HG03520 (cell line): ENCODE measurements at regions not wholly inside any gene's neighbourhood (a gene's known extent, or its start where the extent isn't known, plus 50 kb on each side); places are given as distances from the start of the nearest gene placed in this dataset.
"Not testable (repeated sequence)": the region's sequence is repeated elsewhere in the genome, so short reads cannot be mapped to it uniquely, and the experiment has no call there.

Experiments
- ATAC-seq: cut with Tn5 transposase; IDR thresholded peaks from one replicate; pipeline ENCODE4 v1.9.1; 2021; ENCODE audit warnings: mild to moderate bottlenecking, moderate library complexity; ENCODE audit not compliant: unreplicated experiment

DNA sequence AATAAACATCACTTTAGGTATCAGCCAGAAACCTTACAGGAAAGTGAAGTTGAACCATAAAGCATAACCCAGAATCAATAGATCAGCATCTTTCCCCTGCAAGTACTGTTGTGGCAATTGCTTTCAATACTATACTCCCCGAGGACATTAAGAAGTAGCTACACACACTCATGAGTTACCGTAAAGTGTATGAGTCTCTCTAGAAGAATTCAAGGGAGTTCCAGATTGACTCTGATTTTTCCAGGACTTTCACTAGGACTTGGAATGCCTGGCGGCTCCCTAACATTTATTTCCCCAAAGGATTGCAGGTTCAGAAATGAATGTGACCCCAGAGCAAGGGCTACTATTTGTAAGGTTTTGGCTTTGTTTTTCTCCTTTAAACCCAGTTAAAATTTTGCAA lies 465.4 kb upstream of the MDGA2 start:
- no peak for ATAC-seq

DNA sequence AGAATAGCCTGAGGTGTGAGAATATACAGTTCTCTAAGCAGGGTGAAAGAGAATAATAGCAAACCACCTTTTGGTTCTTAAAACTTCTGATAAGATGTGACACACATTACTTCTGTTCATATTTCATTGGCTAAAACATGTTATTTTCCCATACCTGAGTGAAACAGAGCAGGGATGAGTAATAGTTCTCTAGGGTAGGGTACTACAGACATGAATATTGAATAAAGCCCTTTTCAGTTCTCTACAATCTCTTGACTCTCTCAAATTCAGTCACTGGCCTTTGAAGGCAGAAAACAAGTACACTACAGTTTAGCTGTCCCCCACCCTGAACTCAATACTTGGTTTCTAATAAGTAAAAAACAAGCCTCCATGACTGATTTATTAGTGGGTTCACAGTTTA lies 454.1 kb upstream of the MDGA2 start:
- no peak for ATAC-seq

DNA sequence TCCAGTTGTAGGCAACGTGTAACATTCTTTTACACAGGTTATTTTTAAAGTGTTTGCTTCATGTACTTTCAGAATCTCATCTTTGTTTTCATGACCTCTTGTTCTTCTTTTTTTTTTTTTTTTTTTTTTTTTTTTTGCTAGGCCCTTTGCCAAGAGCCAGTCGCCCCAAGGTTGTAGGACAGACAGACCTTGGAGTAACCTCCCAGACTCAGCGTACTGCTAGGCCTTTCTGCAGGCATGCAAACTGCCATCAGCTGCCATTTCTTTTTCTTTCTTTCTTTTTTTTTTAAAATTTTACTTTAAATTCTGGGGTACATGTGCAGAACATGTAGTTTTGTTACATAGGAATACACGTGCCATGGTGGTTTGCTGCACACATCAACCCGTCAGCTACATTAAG lies 452.3 kb upstream of the MDGA2 start:
- ATAC-seq, result no peak

DNA sequence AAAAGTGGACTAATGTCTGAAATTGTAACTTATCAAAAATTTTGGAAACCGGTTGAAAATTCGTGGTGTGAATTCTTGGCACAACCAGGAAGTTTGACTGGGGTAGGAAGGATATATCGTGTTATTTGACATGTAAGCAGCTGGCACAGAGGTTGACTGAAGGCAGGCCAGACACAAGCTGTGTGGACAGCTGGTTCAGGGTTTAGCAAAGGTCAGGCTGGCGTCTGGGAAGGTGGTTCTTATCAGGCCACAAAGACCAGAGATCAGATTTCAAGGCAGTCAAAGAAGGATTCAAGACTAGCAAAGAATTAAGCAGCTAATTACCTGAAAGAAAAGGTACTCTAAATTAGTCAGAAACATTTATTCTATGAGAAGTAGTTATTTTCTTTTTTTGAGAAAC lies 450.2 kb upstream of the MDGA2 start:
- ATAC-seq, result no peak

DNA sequence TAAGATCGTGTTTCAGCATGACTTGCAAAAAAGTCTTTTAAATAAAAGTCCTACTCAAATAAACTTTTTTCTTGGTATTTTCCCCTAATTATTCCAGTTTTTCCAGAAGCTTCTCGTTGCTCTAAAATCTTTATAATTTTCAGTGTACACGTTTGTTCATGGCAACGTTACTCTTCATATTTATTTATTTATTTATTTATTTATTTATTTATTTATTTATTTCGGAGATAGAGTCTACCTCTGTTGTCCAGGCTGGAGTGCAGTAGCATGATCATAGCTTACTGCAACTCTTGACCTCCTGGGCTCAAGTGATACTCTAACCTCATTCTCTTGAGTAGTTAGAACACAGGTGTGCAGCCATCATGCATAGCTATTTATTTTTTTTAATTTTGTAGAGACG lies 438.3 kb upstream of the MDGA2 start:
- no peak for ATAC-seq

DNA sequence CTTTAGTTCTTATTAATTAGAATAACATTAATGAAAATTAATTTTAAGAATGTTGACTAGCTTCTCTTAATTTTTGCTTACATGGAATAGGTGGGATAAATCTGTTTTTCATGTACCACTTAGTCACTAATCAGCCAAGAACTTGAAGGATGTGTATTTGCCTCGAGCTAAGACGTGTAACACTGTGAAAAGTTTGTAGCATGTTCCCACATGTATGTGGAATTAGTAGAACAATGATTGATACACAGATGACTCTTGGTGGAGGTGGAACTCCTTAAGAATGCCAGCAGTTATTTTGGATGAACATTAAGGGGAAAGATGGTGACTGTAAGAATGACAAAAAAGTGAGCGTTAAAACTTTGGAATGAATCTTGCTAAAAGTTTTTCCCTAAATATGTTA lies 435.7 kb upstream of the MDGA2 start:
- no peak for ATAC-seq

DNA sequence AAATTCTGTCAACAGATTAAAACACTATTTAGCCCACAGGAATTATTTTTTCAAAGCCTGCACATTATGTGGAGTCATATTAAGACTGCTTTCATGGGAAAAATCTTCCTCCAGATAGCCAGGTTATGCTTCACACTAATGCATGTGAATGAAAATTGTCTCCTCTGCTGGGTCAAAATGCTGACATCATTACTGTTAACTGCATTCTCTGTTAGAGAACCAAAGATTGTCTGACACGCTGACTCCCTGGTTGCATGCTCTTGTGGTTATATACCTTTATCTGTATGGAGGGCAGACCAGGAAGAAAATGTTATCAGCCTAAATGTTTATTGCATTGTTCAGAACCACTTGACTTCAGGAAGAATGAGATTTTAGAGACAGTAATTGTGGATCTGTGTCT lies 432.2 kb upstream of the MDGA2 start:
- ATAC-seq, result no peak

DNA sequence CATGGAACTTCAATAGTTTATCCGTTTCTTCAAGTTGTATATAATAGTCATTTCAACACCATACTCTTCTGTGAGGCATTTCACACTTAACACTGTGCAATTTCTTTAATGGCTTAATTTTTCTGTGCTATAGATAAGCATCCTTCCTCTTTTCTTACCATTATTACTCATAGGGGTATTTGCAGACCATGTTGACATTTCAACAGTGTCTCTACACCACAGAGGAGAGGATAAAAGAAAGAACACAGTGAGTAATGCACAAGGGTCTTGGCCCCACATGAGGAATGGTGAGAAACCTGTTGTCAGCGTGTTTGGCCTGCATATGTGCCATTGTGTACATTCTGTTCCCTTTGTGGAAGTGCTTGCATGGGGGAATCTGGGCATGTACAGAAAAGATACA lies 421.5 kb upstream of the MDGA2 start:
- no peak for ATAC-seq

DNA sequence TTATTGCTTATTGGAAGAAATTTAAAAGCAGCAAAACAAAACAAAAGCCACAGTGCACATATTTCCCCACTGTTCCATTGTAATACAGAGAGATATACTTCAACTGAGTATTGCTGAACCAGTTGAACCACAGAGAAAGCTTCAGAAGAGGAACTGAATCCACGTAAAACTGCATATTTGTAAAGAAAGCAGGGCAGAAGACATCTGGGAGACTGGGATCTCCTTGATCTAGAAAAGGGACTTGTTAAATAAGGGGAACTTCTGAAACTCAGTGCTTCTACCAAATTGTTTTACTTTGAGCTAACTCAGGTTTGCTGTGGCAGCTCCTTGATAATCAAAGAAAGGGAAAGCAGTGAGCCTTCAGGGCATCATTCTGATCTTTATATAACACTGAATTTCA lies 411.1 kb upstream of the MDGA2 start:
- no peak for ATAC-seq

DNA sequence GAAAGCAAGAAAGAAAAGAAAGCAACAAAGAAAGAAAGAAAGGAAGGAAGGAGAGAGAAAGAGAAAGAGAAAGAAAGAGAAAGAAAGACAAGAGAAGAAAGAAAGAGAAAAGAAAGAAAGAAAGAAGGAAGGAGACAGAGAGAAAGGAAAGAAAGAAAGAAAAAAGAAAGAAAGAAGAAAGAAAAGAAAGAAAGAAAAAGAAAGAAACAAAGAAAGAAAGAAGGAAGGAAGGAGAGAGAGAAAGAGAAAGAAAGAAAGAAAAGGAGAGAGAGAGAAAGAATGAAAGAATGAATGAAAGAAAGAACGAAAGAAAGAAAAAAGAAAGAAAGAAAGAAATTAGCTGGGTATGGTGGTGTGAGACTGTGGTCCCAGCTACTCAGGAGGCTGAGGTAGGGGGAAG lies 400.1 kb upstream of the MDGA2 start:
- no peak for ATAC-seq

DNA sequence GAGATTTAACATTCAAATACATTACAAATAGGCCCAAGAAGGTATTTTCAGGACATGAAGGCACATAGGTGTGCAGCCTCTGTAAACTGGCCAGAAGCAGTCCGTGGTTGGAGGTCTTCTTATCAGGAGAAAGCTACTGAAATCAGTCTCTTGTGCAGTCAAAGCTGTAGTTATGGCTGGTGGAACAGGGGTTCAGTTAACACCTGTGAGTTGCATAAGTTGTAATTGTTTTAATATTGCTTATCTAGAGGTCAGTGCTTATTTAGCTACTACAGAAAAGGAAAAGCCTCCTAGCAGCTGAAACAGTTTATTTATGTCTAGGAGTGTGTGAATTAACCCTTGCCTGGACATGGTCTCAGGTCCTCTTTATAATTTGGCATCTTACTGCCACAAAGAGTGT lies 377.6 kb upstream of the MDGA2 start:
- ATAC-seq, result no peak

DNA sequence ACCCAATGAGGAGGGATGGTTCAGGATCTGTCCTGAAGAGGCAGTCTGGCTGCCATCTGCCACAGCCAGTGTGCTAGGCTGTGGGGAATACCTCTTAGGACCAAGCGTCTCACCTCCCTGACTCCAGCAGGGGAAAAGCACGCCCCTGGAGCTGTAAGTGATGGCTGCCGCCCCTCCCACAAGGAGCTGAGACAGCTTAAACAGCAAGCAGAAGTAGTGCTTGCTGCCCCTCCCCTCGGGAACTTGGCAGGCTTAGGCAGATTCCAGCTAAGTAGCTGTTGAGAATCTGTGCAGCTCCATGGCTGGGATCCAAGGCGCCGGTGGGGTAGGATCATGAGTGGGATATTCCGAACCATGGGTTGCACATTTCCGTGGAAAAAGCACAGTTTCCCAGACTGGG lies 360.4 kb upstream of the MDGA2 start:
- ATAC-seq, result no peak

DNA sequence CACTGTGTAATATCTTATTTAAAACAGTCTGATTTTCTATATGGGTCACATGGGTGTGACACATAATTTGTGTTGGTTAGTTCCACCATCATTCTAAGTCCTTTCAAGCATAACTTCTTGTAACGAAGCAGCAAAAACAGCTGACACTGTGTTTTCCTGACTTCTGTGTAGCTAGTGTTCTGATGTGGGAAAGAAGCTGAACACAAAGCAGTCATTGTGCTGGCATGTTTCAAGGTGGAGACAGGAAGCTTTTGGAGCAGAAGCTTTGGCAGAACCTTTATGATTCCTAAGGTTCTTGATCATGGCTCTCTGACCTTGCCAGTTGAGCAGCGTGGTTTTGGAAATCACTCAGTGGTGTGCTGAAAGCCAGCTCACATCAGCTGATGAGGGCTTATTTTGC lies 351.7 kb upstream of the MDGA2 start:
- no peak for ATAC-seq

DNA sequence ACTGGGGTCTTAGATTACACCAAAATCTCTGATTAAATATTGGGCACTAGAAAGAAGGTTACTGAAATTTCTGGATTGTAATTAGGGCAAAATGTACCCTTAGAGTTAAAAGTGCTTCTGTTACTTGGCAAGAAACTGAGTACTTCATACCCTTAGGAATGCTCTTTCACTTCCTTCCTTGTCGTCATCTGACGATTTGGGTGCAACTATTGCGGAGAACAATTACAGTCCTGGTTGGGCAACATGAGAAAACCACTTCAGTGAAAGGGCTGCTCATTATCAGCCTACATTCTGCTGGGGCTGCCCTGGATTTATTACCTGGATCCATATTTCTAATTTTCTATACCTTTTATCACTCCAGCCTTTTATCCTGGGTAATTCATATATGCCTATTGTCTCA lies 348.5 kb upstream of the MDGA2 start:
- ATAC-seq, result no peak

DNA sequence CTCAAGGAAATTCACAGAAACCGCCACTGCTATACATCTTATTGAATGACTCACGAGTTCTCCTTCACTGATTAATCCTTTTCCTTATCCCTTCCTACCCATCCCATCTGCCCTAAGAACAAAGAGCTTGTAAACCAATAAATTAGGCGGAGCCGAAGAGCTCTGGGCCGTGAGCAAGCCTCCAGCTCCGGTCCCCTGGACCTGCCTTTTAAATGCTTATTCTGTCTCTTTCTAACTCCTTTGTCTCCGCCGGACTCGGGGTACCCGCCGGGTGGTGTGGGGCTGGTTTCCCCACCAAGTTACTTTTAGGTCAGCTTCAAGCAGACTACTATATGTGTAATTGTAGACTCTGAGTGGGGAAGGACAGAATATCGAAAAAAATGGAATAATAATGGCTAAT lies 336.1 kb upstream of the MDGA2 start:
- not testable (repeated sequence) for ATAC-seq

DNA sequence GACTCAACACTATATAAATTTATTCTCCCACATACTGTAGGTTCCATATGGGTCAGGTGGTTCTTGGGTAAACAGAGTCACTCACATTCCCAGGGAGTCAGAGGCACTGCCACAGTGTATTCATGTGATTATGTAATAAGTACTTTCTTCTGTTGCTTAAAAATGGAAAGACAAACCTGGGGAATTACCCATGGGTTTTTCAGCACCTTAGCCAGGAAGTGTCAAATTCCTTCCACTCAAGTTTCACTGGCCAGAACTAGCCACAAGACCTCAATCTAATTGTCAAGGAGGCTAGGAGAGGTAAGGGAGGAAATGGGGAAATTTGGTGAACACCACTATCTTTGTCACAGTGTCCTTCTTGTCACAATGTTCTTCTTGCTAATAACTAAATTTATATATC lies 333.2 kb upstream of the MDGA2 start:
- no peak for ATAC-seq

DNA sequence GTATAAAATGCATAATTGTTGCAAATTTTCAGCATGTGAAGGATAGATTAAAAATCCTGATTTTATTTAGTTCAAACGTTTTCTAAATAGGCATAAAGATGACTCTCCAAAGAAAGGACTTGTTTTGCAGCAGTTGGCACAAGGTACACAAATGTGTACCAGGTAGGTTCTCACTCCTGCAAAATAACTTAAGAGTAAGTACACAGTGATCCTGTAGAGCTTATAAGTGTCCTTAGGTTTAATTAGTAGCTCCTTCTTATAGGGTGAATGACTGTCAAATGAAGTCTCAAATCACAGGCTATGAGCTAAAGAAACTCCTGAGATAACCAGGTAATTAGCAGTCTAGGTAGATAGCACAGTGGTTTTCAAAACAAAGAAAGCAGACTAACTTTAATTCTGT lies 330.6 kb upstream of the MDGA2 start:
- no peak for ATAC-seq

DNA sequence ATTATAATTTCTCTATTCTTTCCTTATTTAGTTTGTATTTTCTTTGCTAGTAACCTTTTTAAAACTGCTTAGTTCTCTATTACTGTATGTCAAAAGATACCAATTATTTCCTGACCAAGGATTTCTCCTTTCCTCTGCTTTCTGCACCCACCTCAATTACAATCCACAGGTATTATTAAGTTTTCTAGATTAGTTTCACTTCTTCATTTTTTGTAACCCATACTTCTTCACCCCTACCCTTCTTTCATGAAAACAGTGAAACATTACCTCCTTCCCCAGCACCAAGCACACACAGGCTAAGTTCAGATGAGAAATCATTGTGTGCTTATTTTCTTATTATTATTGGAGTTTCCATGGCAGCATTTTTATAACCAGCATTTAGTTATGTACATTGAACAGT lies 318.5 kb upstream of the MDGA2 start:
- ATAC-seq, result no peak

DNA sequence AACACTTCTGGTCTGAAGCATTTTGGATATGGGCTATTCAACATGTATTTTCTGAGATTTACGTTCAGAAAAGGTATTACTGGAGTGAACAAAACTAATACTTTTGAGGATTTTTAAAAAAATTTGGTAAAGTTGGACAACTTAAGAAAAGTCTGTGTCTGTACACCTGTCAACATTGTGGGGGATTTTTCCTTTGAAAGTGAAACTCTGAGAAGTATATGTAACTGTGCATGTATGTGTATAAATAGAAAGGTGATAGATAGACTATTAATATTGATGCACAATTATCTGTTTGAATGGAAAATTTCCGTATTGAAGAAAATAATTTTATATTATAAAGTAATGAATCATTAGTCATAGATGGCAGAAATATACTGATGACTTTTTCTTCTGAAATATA lies 312.8 kb upstream of the MDGA2 start:
- no peak for ATAC-seq

DNA sequence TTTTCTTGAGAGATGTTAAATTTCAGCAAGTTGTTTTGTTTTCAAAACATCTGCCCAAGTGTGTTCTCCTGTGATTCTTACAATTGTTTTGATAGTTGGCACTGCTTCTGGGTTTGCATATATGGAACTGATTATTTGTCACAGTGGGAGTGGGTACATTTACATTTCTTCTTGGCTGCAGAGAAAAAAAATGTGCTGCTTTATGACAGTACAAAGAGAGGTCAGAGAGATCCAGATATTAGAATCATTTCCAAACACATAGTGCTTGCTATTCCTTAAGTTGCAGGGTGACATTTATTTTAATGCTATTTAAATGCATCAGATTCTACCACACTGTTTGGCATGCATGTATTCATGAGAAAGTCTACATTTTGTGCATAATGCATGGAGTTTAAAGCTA lies 303.5 kb upstream of the MDGA2 start:
- no peak for ATAC-seq

DNA sequence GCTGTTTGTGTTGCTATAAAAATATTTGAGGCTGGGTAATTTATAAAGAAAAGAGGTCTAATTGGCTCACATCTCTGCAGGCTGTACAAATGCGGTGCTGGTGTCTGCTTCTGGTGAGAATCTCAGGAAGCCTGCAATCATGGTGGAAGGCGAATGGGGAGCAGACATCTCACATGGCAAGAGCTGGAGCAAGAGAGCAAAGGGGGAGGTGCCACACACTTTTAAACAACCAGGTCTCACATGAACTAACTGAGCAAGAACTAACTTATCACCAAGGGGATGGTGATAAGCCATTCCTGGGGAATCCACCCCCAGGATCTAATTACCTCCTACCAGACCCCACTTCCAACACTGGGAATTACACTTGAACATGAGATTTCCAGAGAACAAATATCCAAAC lies 300.7 kb upstream of the MDGA2 start:
- ATAC-seq, result no peak

DNA sequence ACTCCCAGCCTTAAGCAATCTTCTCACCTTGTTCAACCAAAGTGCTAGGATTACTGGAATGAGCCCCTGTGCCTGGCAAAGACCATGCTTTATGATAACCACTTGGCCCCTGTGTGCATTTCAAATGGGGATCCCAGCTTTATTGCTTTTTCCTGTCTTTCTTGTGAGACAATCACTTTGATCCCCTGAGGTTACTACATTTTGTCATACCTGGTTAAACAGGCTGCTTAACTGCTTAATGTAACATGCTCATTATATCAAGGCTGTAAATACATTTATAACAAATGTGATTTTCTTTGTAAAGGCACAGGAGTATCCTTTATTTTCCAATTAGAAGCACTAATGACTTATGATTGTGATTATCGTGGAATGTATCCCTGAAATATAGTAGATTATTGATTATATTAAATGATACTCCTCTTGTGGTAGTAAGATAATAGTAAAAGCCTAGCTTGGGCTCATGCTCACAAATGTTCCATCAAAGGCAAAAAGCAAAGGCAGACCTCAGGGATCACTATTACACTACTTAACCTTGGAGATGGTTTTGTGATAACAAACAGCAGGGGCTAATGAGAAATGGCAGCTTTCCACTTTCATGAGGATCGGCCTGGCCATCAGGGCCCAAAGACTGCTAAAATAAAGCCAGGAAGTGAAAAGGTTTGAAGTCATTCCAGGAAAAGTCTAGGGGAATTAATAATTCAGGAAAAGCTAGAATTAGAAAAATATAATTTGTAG lies 290.8 kb upstream of the MDGA2 start:
- no peak for ATAC-seq

DNA sequence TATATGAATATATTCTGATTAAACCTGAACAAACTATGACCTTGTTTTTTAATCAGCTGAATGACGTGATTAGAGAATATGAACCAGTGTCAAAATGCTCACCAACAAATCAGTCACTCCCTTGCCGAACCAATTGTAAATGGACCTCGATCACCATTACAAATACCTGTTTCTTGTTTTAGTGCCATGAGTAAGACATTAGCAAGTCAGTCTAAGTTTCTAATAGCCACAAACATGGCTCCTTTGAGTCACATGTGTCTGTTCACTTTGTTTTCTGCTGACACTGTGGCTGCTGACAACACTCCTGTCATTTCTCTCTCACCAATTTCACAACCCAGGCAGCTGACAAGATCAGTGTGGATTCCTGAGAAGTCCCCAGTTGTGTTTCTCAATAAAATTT lies 286.2 kb upstream of the MDGA2 start:
- ATAC-seq, result no peak

DNA sequence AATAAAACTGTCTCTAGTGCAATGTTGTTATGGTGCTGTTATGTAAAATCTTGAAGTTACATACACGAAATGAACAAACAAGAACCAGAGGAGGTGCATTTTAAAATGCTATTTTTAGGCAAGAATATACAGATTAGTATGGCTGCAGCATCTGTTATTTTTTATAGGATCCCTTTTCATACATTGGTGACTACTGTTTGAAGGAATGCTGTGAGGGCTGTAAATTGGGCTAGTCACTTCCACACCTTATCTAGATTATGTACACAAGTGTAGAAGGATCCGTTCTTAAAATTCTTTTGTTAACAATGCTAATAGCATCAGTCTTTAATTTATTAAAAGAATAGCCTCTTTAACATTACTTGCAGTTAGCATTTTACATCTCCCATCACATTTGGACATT lies 284.3 kb upstream of the MDGA2 start:
- ATAC-seq, result no peak
